ENCODE measurements at regions not wholly inside any gene's neighbourhood (a gene's known extent, or its start where the extent isn't known, plus 50 kb on each side); places are given as distances from the start of the nearest gene placed in this dataset.

GRCh38 chr2:64704161-64704560 is 50.4 kb upstream of the SERTAD2 start:
- DNase-seq, result no peak

- no peak for DNase-seq
Observed at GRCh38 chr2:64704996-64705395, 51.3 kb upstream of the SERTAD2 start.

GRCh38 chr2:64707276-64707675 is 53.6 kb upstream of the SERTAD2 start:
- no peak for DNase-seq

GRCh38 chr2:64708829-64709228 is 55.1 kb upstream of the SERTAD2 start:
- DNase-seq, result peak; percentile 38

GRCh38 chr2:64711252-64711800 is 57.6 kb upstream of the SERTAD2 start:
- no peak for DNase-seq

GRCh38 chr2:64713686-64714085 is 60.0 kb upstream of the SERTAD2 start:
- no peak for DNase-seq

- no peak for DNase-seq
Observed at GRCh38 chr2:64716569-64716968, 62.9 kb upstream of the SERTAD2 start.

- DNase-seq, result no peak
Observed at GRCh38 chr2:64718250-64718885, 64.7 kb upstream of the SERTAD2 start.

- DNase-seq, result no peak
Observed at GRCh38 chr2:64720535-64721319, 67.0 kb upstream of the SERTAD2 start.

GRCh38 chr2:64721320-64721623 is 67.6 kb upstream of the SERTAD2 start:
- DNase-seq, result no peak

GRCh38 chr2:64722291-64723044 is 68.8 kb upstream of the SERTAD2 start:
- no peak for DNase-seq

GRCh38 chr2:64727013-64727767 is 73.5 kb upstream of the SERTAD2 start:
- DNase-seq, result no peak

- DNase-seq, result no peak
Observed at GRCh38 chr2:64727843-64728463, 74.2 kb upstream of the SERTAD2 start.

- peak; percentile 84 for DNase-seq
Observed at GRCh38 chr2:64730551-64731262, 77.0 kb upstream of the SERTAD2 start.

GRCh38 chr2:64731263-64731643 is 77.5 kb upstream of the SERTAD2 start:
- DNase-seq, result no peak

GRCh38 chr2:64731746-64732145 is 78.0 kb upstream of the SERTAD2 start:
- no peak for DNase-seq

GRCh38 chr2:64732146-64732545 is 78.4 kb upstream of the SERTAD2 start:
- DNase-seq, result no peak

GRCh38 chr2:64735504-64735903 is 81.8 kb upstream of the SERTAD2 start:
- no peak for DNase-seq

- no peak for DNase-seq
Observed at GRCh38 chr2:64737547-64737946, 83.8 kb upstream of the SERTAD2 start.

- no peak for DNase-seq
Observed at GRCh38 chr2:64738026-64738425, 84.3 kb upstream of the SERTAD2 start.

- no peak for DNase-seq
Observed at GRCh38 chr2:64742678-64743077, 89.0 kb upstream of the SERTAD2 start.
